Activated B cell treated with CpG ODN at 0.5 μM for 24 hours (primary cell): ENCODE measurements at regions not wholly inside any gene's neighbourhood (a gene's known extent, or its start where the extent isn't known, plus 50 kb on each side); places are given as distances from the start of the nearest gene placed in this dataset.

Experiments
- ATAC-seq: fragments of 200-7000 bp; cut with Tn5 transposase; one replicate; pipeline ENCODE4 v1.10.0; 2021; ENCODE audit warnings: low read depth, mild to moderate bottlenecking, moderate library complexity
- CTCF ChIA-PET: fragments of 350-600 bp; sonication (Branson Sonifier 250); formaldehyde crosslinking; loops from one replicate; lab custom pipeline; 2021; ENCODE audit warnings: antibody characterized with exemption; lab: Charles Lee
- POLR2A ChIA-PET: fragments of 350-600 bp; sonication (Branson Sonifier 250); formaldehyde crosslinking; loops from one replicate; lab custom pipeline; 2021; ENCODE audit warnings: antibody characterized with exemption; lab: Charles Lee
- DNase-seq: peaks from one replicate; pipeline ENCODE4 v3.0.0; 2022
- H3K27ac Mint-ChIP-seq: one replicate; pipeline ENCODE4 v1.8.0; 2020; ENCODE audit warnings: mixed read lengths
- H3K27me3 Mint-ChIP-seq: one replicate; pipeline ENCODE4 v1.8.0; 2021; ENCODE audit warnings: mixed read lengths
- H3K36me3 Mint-ChIP-seq: one replicate; pipeline ENCODE4 v1.8.0; 2021; ENCODE audit warnings: low read depth, mixed read lengths
- H3K4me1 Mint-ChIP-seq: one replicate; pipeline ENCODE4 v1.8.0; 2021; ENCODE audit warnings: mixed read lengths
- H3K4me3 Mint-ChIP-seq: one replicate; pipeline ENCODE4 v1.8.0; 2020; ENCODE audit warnings: mild to moderate bottlenecking, mixed read lengths
- H3K9me3 Mint-ChIP-seq: one replicate; pipeline ENCODE4 v1.8.0; 2020; ENCODE audit warnings: mixed read lengths
- intact Hi-C: fragments of 100-400 bp; cut with micrococcal nuclease; formaldehyde crosslinking; loops from one replicate; pipeline ENCODE4 v1.15.1; 2024
- TF ChIP-seq, protein P1 (sequence below): fragments of 200-600 bp; IDR thresholded peaks from one replicate; pipeline ENCODE4 v1.8.0; 2022; ENCODE audit warnings: antibody characterized with exemption, mild to moderate bottlenecking

DNA sequence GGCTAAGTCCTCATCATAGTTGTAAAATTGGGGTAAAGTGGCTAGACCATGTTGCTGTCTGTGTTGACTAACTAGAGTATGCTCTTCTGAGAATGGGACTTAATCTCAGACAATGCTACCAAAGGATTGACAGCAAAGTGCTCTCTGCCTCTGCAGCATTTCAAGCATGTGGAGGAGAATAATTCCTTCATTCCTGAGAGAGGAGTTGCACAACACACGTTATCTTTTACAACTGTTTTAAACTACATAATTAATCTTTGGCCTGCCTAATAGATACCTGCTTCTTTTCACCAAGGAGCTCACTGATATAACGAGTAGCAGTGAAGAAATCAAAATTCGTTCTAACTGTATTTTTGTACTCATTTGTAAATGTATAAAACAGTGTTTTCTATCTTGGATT lies 2172.2 kb downstream of the PCDH9 start:
- no peak for DNase-seq
- no peak for ATAC-seq
- POLR2A ChIA-PET, result no interaction called here
- TF ChIP-seq, protein P1, sequence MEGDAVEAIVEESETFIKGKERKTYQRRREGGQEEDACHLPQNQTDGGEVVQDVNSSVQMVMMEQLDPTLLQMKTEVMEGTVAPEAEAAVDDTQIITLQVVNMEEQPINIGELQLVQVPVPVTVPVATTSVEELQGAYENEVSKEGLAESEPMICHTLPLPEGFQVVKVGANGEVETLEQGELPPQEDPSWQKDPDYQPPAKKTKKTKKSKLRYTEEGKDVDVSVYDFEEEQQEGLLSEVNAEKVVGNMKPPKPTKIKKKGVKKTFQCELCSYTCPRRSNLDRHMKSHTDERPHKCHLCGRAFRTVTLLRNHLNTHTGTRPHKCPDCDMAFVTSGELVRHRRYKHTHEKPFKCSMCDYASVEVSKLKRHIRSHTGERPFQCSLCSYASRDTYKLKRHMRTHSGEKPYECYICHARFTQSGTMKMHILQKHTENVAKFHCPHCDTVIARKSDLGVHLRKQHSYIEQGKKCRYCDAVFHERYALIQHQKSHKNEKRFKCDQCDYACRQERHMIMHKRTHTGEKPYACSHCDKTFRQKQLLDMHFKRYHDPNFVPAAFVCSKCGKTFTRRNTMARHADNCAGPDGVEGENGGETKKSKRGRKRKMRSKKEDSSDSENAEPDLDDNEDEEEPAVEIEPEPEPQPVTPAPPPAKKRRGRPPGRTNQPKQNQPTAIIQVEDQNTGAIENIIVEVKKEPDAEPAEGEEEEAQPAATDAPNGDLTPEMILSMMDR, result no peak
- Mint-ChIP-seq H3K9me3 (peaks cover 7% of the 10 kb centered on the region), H3K27ac (no peak overlapping the region), H3K36me3 (no peaks in the 10 kb centered on the region), H3K4me1 (no peaks in the 10 kb centered on the region), H3K27me3 (no peaks in the 10 kb centered on the region), H3K4me3 (no peak overlapping the region)
- intact Hi-C loops, result no loop called here
- CTCF ChIA-PET, result no interaction called here

DNA sequence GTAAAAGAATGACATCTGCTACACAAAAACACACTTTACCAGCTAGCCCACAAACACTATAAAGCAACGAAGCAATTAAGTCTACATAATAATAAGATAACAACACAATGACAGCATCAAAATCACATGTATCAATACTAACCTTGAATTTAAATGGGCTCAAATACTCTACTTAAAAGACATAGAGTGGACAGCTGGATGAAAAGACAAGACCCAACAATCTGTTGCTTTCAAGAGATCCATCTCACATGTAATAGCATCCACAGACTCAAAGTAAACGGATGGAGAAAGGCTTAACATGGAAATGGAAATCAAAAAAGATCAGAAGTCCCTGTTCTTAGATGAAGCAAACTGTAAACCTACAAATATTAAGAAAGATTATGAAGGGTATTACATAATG lies 2175.9 kb downstream of the PCDH9 start:
- DNase-seq, result no peak
- no peak overlapping the region for H3K27ac Mint-ChIP-seq
- intact Hi-C loops, result no loop called here
- no peak for ATAC-seq
- peaks cover 3% of the 10 kb centered on the region for H3K9me3 Mint-ChIP-seq
- no peak overlapping the region for H3K4me3 Mint-ChIP-seq
- no peaks in the 10 kb centered on the region for H3K4me1 Mint-ChIP-seq
- no peaks in the 10 kb centered on the region for H3K27me3 Mint-ChIP-seq
- CTCF ChIA-PET, result no interaction called here
- POLR2A ChIA-PET, result no interaction called here
- TF ChIP-seq, protein P1, result no peak
- H3K36me3 Mint-ChIP-seq, result no peaks in the 10 kb centered on the region

DNA sequence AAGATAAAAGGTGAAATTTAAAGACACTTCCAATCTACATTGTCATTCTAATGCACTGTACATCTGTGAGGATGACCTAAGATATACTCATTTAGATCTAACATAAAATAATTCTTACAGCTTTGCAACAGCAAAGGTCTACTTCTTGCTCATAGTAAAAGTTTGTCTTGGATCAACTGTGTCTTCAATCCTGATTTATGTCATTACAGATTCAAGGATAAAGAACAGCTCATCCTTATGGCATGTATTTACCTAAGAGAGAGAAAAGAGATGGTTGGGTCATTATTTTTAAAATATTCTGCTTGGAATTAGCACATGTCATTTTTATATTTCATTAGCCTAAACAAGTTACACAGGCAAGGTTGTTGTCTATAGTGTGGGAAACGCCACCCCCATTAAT lies 2193.1 kb downstream of the PCDH9 start:
- no peak overlapping the region for H3K4me3 Mint-ChIP-seq
- POLR2A ChIA-PET, result no interaction called here
- intact Hi-C loops, result no loop called here
- CTCF ChIA-PET, result no interaction called here
- H3K27ac Mint-ChIP-seq, result no peak overlapping the region
- no peaks in the 10 kb centered on the region for H3K27me3 Mint-ChIP-seq
- H3K9me3 Mint-ChIP-seq, result peaks cover 9% of the 10 kb centered on the region
- ATAC-seq, result no peak
- DNase-seq, result no peak
- TF ChIP-seq, protein P1, result no peak
- no peaks in the 10 kb centered on the region for H3K4me1 Mint-ChIP-seq
- no peaks in the 10 kb centered on the region for H3K36me3 Mint-ChIP-seq

DNA sequence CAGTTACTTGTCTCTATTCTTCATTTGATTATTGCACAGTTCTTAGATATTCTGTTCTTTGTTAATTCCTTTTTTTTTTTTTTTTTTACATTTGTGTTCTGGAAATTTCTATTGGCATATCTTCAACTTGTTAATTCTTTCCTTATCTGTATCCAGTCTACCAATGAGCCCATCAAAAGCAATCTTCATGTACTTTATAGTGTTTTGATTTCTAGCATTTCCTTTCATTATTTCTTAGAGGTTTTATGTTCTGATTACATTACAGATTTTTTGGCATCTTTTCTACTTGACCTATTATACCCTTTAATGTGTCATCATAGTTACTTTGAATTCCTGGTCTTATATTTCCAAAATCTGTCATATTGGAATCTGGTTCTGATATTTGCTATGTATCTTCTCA lies 2194.8 kb downstream of the PCDH9 start:
- ATAC-seq, result no peak
- POLR2A ChIA-PET, result no interaction called here
- TF ChIP-seq, protein P1, result no peak

DNA sequence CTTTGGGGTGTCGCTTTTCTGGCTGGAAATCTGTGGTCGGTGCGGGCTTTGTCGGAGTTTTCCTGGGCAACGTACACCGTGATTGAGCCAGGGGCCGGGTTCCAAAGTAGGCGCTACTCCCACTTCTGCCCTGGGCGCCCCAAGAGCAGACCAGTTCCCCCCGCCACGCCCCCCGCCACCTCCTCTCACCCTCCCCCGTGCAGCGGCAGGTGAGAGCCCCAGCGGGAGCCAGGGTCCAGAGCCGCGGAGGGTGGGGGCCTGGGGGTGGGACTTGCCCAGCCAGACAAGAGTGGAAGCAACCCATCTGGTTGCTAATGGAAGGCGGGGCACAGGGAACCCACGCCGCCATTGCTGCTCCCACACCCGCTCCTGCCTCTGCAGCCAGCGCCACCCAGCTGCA lies 2195.9 kb downstream of the PCDH9 start:
- DNase-seq (no peak), ATAC-seq (no peak)
- H3K9me3 Mint-ChIP-seq, result peaks cover 9% of the 10 kb centered on the region
- ChIA-PET POLR2A (no interaction called here), CTCF (no interaction called here)
- intact Hi-C loops, result no loop called here
- TF ChIP-seq, protein P1, result no peak
- no peak overlapping the region for H3K27ac Mint-ChIP-seq
- no peaks in the 10 kb centered on the region for H3K36me3 Mint-ChIP-seq
- no peaks in the 10 kb centered on the region for H3K27me3 Mint-ChIP-seq
- no peak overlapping the region for H3K4me3 Mint-ChIP-seq
- H3K4me1 Mint-ChIP-seq, result no peaks in the 10 kb centered on the region

More for the DNA sequence above, 2194.8 kb downstream of the PCDH9 start:
- intact Hi-C loops, result no loop called here
- no peak overlapping the region for H3K4me3 Mint-ChIP-seq
- H3K27me3 Mint-ChIP-seq, result no peaks in the 10 kb centered on the region
- no peaks in the 10 kb centered on the region for H3K4me1 Mint-ChIP-seq
- no peak for DNase-seq
- no peak overlapping the region for H3K27ac Mint-ChIP-seq
- H3K9me3 Mint-ChIP-seq, result peaks cover 9% of the 10 kb centered on the region
- no peaks in the 10 kb centered on the region for H3K36me3 Mint-ChIP-seq
- CTCF ChIA-PET, result no interaction called here
